Colonic mucosa (tissue), 4 donors: ENCODE measurements at regions not wholly inside any gene's neighbourhood (a gene's known extent, or its start where the extent isn't known, plus 50 kb on each side); places are given as distances from the start of the nearest gene placed in this dataset.

Source experiments
- DNase-seq: peaks from one replicate; pipeline ENCODE4 v3.0.0-alpha.2; 2020
- H3K27ac ChIP-seq: fragments of 200-600 bp; one replicate; pipeline ENCODE4 v1.8.0; 2021
- H3K27me3 ChIP-seq: fragments of 200-600 bp; one replicate; pipeline ENCODE4 v1.8.0; 2021
- H3K36me3 ChIP-seq: fragments of 200-600 bp; one replicate; pipeline ENCODE4 v1.8.0; 2021
- H3K4me1 ChIP-seq: fragments of 200-600 bp; one replicate; pipeline ENCODE4 v1.8.0; 2021; ENCODE audit warnings: mild to moderate bottlenecking
- H3K4me3 ChIP-seq: fragments of 200-600 bp; one replicate; pipeline ENCODE4 v1.8.0; 2021
- H3K9ac ChIP-seq, 2 donors: one replicate each; pipeline ENCODE4 v1.7.0; 2013; ENCODE audit warnings: control low read depth in 2 of 2, low read depth in 2 of 2, low read length in 2 of 2
- H3K9me3 ChIP-seq: fragments of 200-600 bp; one replicate; pipeline ENCODE4 v1.8.0; 2021
- intact Hi-C: fragments of 100-400 bp; cut with DNase I; formaldehyde crosslinking; loops from one replicate; pipeline ENCODE4 v1.14.1; 2022
- TF ChIP-seq, protein P1 (sequence below): fragments of 200-600 bp; IDR thresholded peaks from one replicate; pipeline ENCODE4 v1.8.0; 2022; ENCODE audit warnings: antibody characterized with exemption, mild to moderate bottlenecking
- donor health status: healthy.
- donor health status: DM: no; HTN: no; CAD: no.
- donor health status: DM: no; HTN: no; CAD: no.

DNA sequence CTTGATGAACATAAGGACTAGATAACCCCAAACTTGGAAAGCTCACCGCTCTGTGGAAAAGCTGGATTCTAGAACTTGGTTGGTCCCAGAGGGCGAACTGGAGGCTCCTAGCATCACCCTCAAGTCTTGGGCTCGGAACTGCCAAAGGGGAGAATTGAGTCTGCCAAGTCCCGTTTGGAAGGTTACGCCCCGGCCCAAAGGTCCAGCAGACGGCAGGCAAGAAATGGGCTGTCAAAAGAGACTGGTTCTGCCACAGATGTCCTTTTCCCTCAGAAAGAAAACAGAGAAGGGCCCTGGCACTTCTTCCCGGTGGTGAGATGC lies 182.2 kb downstream of the ANAPC1 start:
- Histone ChIP-seq H3K27me3 (no peaks in the 10 kb centered on the region), H3K9me3 (no peaks in the 10 kb centered on the region), H3K36me3 (no peaks in the 10 kb centered on the region), H3K9ac (no peak overlapping the region), H3K4me1 (peaks cover 6% of the 10 kb centered on the region), H3K27ac (no peak overlapping the region), H3K4me3 (no peak overlapping the region)
- peak; percentile 26 for DNase-seq
- intact Hi-C loops = no loop called here
- TF ChIP-seq, protein P1, sequence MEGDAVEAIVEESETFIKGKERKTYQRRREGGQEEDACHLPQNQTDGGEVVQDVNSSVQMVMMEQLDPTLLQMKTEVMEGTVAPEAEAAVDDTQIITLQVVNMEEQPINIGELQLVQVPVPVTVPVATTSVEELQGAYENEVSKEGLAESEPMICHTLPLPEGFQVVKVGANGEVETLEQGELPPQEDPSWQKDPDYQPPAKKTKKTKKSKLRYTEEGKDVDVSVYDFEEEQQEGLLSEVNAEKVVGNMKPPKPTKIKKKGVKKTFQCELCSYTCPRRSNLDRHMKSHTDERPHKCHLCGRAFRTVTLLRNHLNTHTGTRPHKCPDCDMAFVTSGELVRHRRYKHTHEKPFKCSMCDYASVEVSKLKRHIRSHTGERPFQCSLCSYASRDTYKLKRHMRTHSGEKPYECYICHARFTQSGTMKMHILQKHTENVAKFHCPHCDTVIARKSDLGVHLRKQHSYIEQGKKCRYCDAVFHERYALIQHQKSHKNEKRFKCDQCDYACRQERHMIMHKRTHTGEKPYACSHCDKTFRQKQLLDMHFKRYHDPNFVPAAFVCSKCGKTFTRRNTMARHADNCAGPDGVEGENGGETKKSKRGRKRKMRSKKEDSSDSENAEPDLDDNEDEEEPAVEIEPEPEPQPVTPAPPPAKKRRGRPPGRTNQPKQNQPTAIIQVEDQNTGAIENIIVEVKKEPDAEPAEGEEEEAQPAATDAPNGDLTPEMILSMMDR = no peak

DNA sequence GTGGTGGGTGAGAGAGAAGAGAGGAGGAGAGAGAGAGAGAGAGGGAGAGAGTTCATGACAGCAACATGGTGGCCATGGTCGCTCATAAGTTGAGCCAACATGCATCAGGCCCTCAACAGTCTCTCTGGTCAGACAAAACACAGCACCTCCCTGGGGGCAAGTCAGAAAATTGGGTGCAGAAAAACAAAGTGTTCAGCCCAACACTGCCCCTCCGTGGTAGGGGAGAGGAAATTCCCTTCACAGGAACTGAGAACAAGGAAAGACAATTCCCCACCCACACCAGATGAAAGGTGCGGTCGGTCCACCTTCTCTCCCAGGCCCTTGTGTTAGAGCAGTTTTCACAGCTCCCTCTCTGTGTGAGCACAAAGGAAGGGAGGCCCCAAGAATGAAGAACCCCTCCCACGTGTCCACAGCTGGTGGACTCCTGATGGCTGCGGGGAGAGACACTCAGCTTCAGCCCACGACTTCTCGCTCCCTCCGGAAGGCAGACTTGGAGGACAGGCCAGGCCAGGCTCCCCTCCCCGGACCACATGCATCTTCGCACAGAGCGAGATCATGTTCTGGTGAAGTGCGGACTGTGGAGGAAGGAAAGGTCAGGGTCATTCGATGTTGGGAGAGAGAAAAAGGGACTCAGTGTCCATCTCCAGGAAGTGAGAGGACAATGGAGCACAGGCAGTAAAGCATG lies 181.7 kb downstream of the ANAPC1 start:
- Histone ChIP-seq H3K4me3 (no peak overlapping the region), H3K9ac (no peak overlapping the region), H3K4me1 (peaks cover 6% of the 10 kb centered on the region), H3K9me3 (no peaks in the 10 kb centered on the region), H3K27me3 (no peaks in the 10 kb centered on the region), H3K36me3 (no peaks in the 10 kb centered on the region), H3K27ac (no peak overlapping the region)
- intact Hi-C loops = no loop called here
- TF ChIP-seq, protein P1 = peak; percentile 51
- peak; percentile 78 for DNase-seq

DNA sequence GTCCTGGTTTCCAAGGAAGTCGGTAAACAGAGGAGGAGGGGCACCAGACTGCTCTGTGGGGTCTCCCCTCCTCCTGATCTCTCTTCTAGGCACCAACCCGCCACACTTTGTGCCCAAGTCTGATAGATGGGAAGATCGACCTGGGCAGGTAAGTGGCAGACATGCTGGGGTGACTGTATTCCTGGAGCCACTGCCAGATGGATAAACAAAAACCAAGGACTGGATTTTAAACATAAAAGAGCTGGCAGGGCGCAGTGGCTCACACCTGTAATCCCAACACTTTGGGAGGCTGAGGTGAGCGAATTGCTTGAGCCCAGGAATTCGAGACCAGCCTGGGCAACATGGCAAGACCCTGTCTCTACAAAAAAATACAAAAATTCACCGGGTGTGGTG lies 181.2 kb downstream of the ANAPC1 start:
- no peak for DNase-seq
- no peak overlapping the region for H3K9ac ChIP-seq
- TF ChIP-seq, protein P1 = no peak

DNA sequence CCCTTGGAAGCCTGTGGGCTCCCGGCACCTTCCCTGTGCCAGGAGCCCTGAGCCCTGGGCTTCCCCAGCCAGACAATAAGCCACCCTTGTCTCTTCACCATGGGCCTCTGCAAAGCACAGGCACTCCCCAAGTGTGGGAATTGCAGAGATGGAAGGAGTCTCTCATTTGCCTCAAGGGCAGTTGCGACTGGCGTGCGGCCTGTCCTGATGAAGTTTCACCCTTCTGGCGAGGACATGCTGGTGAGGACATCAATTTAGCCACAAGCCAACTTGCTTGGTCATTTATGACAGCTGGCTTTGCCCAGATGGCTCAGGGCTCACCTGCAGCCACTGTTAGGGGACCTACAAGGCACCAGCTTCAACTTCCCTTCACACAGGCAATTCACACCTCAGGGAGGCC lies 180.2 kb downstream of the ANAPC1 start:
- Histone ChIP-seq H3K9me3 (no peaks in the 10 kb centered on the region), H3K36me3 (no peaks in the 10 kb centered on the region), H3K4me3 (no peak overlapping the region), H3K4me1 (peaks cover 6% of the 10 kb centered on the region), H3K27me3 (no peaks in the 10 kb centered on the region), H3K27ac (no peak overlapping the region), H3K9ac (no peak overlapping the region)
- DNase-seq = peak; percentile 15
- TF ChIP-seq, protein P1 = no peak
- intact Hi-C loops = no loop called here

More for the DNA sequence above, 181.2 kb downstream of the ANAPC1 start:
- H3K4me3 ChIP-seq = no peak overlapping the region
- no peaks in the 10 kb centered on the region for H3K9me3 ChIP-seq
- intact Hi-C loops = no loop called here
- peaks cover 6% of the 10 kb centered on the region for H3K4me1 ChIP-seq
- no peaks in the 10 kb centered on the region for H3K27me3 ChIP-seq
- H3K36me3 ChIP-seq = no peaks in the 10 kb centered on the region
- H3K27ac ChIP-seq = no peak overlapping the region

DNA sequence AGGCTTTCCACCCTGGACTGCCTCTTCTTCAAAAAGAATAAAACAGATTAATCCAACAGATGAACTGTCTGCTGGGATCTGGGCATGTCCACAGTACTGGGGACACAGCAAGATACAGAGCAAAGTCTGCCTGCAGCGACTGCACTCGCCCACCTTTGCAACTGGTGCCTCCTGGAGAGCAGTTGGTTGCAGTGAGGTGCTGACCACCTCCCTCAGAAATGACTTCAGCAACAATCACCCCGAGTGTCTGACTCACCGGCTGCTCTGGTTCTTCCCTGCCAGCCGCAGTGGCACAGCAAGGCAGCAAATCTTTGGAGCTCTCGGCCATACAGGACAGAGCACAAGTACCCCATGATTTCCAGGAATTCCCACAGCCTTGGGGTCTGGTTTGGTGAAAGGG lies 179.7 kb downstream of the ANAPC1 start:
- Histone ChIP-seq H3K36me3 (no peaks in the 10 kb centered on the region), H3K4me1 (peaks cover 6% of the 10 kb centered on the region), H3K27me3 (no peaks in the 10 kb centered on the region), H3K9ac (no peak overlapping the region), H3K4me3 (no peak overlapping the region), H3K9me3 (no peaks in the 10 kb centered on the region), H3K27ac (no peak overlapping the region)
- TF ChIP-seq, protein P1 = no peak
- DNase-seq = peak; percentile 15
- intact Hi-C loops = no loop called here
